Large intestine (tissue), 3 donors: ENCODE measurements at regions not wholly inside any gene's neighbourhood (a gene's known extent, or its start where the extent isn't known, plus 50 kb on each side); places are given as distances from the start of the nearest gene placed in this dataset.
A peak's percentile ranks its signal among the peaks of the same experiment; 100 is the strongest.
"Not testable (repeated sequence)": the region's sequence is repeated elsewhere in the genome, so short reads cannot be mapped to it uniquely, and the experiment has no call there.

Source experiments
- DNase-seq, 2 donors: peaks; one replicate each; pipeline versions ENCODE4 v3.0.0 to v3.0.0-alpha.2; 2013
- H3K27ac ChIP-seq: one replicate; pipeline ENCODE4 v1.5.1; 2013; ENCODE audit warnings: low read length
- H3K27me3 ChIP-seq: 2 replicates; pipeline ENCODE4 v1.6.1; 2013; ENCODE audit warnings: low read length; ENCODE audit not compliant: control insufficient read depth, insufficient read depth
- H3K36me3 ChIP-seq: 2 replicates; pipeline ENCODE4 v1.6.1; 2013; ENCODE audit warnings: low read length; ENCODE audit not compliant: control insufficient read depth, insufficient read depth
- H3K4me1 ChIP-seq: one replicate; pipeline ENCODE4 v1.6.1; 2013; ENCODE audit warnings: low read length; ENCODE audit not compliant: control insufficient read depth, insufficient read depth
- H3K4me3 ChIP-seq: one replicate; pipeline ENCODE4 v1.5.1; 2013; ENCODE audit warnings: low read length
- H3K9me3 ChIP-seq: one replicate; pipeline ENCODE4 v1.6.1; 2013; ENCODE audit warnings: mild to moderate bottlenecking, low read depth, low read length, moderate library complexity; ENCODE audit not compliant: control insufficient read depth
- WGBS: methylation state at CpG from one replicate; pipeline ENCODE4 v1.1.5; 2013; ENCODE audit warnings: low lambda C conversion rate; ENCODE audit not compliant: insufficient coverage; 5-methylcytosine and 5-hydroxymethylcytosine counted together

GRCh38 chr16:24653725-24654124, 75.7 kb upstream of the TNRC6A start:
- no peaks in the 10 kb centered on the region for H3K36me3 ChIP-seq
- no peak overlapping the region for H3K27ac ChIP-seq
- no peaks in the 10 kb centered on the region for H3K27me3 ChIP-seq
- no peak overlapping the region for H3K4me3 ChIP-seq
- no peak for DNase-seq
- WGBS, result no CpG with 5 or more reads among the region's 4 CpGs
- no peaks in the 10 kb centered on the region for H3K9me3 ChIP-seq
- no peaks in the 10 kb centered on the region for H3K4me1 ChIP-seq

DNA sequence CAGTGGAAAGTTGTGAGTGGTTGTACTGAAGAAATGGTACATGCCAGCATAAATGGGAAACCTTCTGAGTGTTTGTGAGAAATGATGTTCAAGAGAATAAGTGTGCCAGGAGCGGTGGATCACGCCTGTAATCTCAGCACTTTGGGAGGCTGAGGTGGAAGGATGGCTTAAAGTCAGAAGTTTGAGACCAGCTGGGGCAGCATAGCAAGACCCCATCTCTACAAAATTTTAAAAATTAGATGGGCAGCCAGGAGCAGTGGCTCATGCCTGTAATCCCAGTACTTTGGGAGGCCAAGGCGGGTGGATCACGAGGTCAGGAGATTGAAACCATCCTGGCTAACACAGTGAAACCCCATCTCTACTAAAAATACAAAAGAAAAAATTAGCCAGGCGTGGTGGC, 63.5 kb upstream of the TNRC6A start:
- H3K36me3 ChIP-seq, H3K4me1 ChIP-seq, H3K27me3 ChIP-seq, H3K9me3 ChIP-seq, H3K4me3 ChIP-seq, DNase-seq, H3K27ac ChIP-seq: not testable (repeated sequence)
- no CpG with 5 or more reads among the region's 5 CpGs for WGBS

GRCh38 chr16:24667244-24667764, 62.1 kb upstream of the TNRC6A start:
- H3K36me3 ChIP-seq, result no peaks in the 10 kb centered on the region
- H3K4me1 ChIP-seq, result no peaks in the 10 kb centered on the region
- peaks cover 15% of the 10 kb centered on the region for H3K27me3 ChIP-seq
- WGBS, result 93% methylated on average over 2 of the region's 4 CpGs
- H3K27ac ChIP-seq, result no peak overlapping the region
- no peak overlapping the region for H3K4me3 ChIP-seq
- no peak for DNase-seq
- H3K9me3 ChIP-seq, result no peaks in the 10 kb centered on the region

GRCh38 chr16:24668481-24669061, 60.9 kb upstream of the TNRC6A start:
- Histone ChIP-seq H3K4me1 (no peaks in the 10 kb centered on the region), H3K36me3 (no peaks in the 10 kb centered on the region), H3K27me3 (peaks cover 15% of the 10 kb centered on the region), H3K9me3 (no peaks in the 10 kb centered on the region), H3K27ac (no peak overlapping the region), H3K4me3 (no peak overlapping the region)
- 86% methylated on average over 1 of the region's 9 CpGs for WGBS
- DNase-seq, result peak in 1 of 2 donors; percentile 15

DNA sequence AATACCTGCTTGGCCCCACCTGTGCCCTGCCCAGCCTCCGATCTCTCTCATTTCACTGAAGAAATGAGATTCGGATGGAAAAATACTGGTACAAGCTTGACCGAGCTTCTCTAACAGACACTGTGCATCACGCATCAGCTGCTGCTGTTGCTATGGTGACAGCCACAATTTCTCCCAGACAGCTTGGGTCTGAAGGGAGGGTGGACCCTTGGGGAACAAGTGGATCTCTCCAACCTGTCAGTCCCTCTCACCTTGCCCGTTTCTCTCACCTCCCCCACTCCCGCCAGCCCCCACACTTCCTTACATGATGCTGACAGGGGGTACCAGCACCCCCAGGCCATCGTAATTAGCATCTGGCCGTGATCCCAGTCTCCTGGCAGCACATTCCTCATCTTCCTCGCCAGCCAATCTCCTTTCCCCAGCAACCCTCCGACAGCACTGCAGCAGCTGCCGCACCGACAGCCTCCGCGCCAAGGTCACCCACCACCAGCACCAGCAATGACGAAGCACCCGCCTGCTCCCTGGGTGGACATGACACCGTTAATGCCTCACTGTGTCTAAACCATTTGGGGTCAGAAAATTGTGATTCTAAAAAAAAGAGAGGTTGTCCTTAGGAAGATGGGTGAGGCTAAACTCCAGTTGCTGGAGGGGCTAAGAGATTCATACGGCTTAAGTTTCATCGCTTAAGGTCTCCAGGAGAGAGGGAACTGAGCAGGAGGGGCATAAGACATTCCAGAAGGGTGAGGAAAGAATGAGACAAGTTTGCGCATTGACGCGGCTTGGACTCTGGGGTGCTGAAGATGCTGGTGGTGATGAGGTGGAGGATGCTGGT, 58.6 kb upstream of the TNRC6A start:
- WGBS, result no CpG with 5 or more reads among the region's 22 CpGs
- DNase-seq, result peak; percentile 36 to 49
- Histone ChIP-seq H3K27ac (peak overlapping the region; percentile 48), H3K4me3 (no peak overlapping the region), H3K4me1 (no peaks in the 10 kb centered on the region), H3K9me3 (no peaks in the 10 kb centered on the region), H3K27me3 (peaks cover 15% of the 10 kb centered on the region), H3K36me3 (no peaks in the 10 kb centered on the region)

DNA sequence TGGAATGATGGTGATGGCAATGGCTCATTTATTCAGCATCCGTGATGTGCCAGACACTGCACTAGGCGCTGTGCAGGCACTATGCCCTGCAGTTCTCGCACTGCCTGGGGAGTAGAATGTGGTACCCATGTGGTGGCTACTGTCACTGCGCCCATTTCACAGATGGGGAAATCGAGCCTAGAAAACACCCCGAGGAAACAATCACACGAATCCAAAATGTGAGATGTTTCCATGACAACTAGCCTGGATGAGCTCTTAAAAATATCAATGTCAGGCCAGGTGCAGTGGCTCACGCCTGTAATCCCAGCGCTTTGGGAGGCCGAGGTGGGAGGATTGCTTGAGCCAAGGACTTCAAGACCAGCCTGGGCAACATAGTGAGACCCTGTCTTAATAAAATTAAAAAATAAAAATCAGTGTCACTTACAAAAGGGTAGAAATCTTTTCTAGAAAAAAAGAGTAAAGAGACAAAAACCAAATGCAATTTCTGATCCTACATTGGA, 57.9 kb upstream of the TNRC6A start:
- H3K36me3 ChIP-seq, result no peaks in the 10 kb centered on the region
- WGBS, result 75% methylated on average over 2 of the region's 10 CpGs
- no peak overlapping the region for H3K4me3 ChIP-seq
- H3K9me3 ChIP-seq, result no peaks in the 10 kb centered on the region
- peaks cover 15% of the 10 kb centered on the region for H3K27me3 ChIP-seq
- no peak for DNase-seq
- H3K27ac ChIP-seq, result peak overlapping the region; percentile 48
- H3K4me1 ChIP-seq, result no peaks in the 10 kb centered on the region

- DNase-seq, result no peak
- H3K4me1 ChIP-seq, result no peaks in the 10 kb centered on the region
- no peaks in the 10 kb centered on the region for H3K36me3 ChIP-seq
- no CpG with 5 or more reads among the region's 3 CpGs for WGBS
- H3K27me3 ChIP-seq, result peaks cover 15% of the 10 kb centered on the region
- H3K4me3 ChIP-seq, result no peak overlapping the region
- H3K27ac ChIP-seq, result no peak overlapping the region
- no peaks in the 10 kb centered on the region for H3K9me3 ChIP-seq
Measured at GRCh38 chr16:24673155-24673554, 56.3 kb upstream of the TNRC6A start.

DNA sequence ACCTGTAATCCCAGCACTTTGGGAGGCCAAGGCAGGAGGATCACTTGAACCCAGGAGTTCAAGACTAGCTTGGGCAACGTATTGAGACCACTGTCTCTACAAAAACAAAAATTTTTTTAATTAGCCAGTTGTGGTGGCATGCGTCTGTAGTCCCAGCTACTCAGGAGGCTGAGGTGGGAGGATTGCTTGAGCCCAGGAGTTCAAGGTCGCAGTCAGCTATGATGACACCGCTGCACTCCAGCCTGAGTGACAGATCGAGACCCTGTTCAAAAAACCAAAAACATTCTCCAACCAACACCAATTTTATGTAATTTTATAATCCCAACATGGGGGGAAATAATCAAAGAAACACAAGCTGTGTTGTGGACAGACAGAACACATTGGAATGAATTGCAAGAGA, 54.6 kb upstream of the TNRC6A start:
- DNase-seq, result no peak
- H3K9me3 ChIP-seq, result no peaks in the 10 kb centered on the region
- no CpG with 5 or more reads among the region's 5 CpGs for WGBS
- no peaks in the 10 kb centered on the region for H3K4me1 ChIP-seq
- no peak overlapping the region for H3K4me3 ChIP-seq
- H3K36me3 ChIP-seq, result no peaks in the 10 kb centered on the region
- H3K27me3 ChIP-seq, result peaks cover 15% of the 10 kb centered on the region
- H3K27ac ChIP-seq, result no peak overlapping the region

DNA sequence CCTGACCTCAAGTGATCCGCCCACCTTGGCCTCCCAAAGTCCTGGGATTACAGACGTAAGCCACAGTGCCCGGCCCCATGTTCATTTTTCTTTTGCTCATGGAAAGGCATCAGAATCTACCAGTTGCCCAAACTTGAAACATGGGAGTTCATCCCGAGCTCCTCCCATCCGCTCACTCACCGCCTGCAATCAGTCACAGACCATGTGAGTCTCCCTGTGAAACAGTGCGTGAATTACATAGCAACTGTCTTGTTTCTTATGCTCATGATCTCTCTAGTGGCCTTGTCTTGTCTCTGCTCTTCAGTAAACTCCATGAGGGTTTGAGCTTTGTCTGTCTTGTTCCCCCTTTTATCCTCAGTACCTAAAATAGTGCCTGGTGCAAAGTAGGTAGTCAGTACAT, 52.1 kb upstream of the TNRC6A start:
- DNase-seq, result no peak
- no peaks in the 10 kb centered on the region for H3K4me1 ChIP-seq
- H3K27me3 ChIP-seq, result no peaks in the 10 kb centered on the region
- H3K9me3 ChIP-seq, result no peaks in the 10 kb centered on the region
- H3K27ac ChIP-seq, result no peak overlapping the region
- WGBS, result 60% methylated on average over 1 of the region's 7 CpGs
- H3K4me3 ChIP-seq, result no peak overlapping the region
- no peaks in the 10 kb centered on the region for H3K36me3 ChIP-seq
